ENCODE measurements at regions not wholly inside any gene's neighbourhood (a gene's known extent, or its start where the extent isn't known, plus 50 kb on each side); places are given as distances from the start of the nearest gene placed in this dataset.
"Not testable (repeated sequence)": the region's sequence is repeated elsewhere in the genome, so short reads cannot be mapped to it uniquely, and the experiment has no call there.

GRCh38 chr20:51272401-51272800, 249.5 kb upstream of the KCNG1 start:
- no peak for DNase-seq (ENCODE audit: low read depth, low spot score)
- H3K27ac ChIP-seq: no peak overlapping the region

- DNase-seq (ENCODE audit: low read depth, low spot score): no peak
- H3K27ac ChIP-seq: no peak overlapping the region
Measured at GRCh38 chr20:51271931-51272330, 249.0 kb upstream of the KCNG1 start.

GRCh38 chr20:51271289-51271688, 248.4 kb upstream of the KCNG1 start:
- H3K27ac ChIP-seq; DNase-seq (ENCODE audit: low read depth, low spot score): not testable (repeated sequence)

GRCh38 chr20:51269671-51270070, 246.8 kb upstream of the KCNG1 start:
- DNase-seq (ENCODE audit: low read depth, low spot score): no peak
- H3K27ac ChIP-seq: no peak overlapping the region

GRCh38 chr20:51267679-51268078, 244.8 kb upstream of the KCNG1 start:
- H3K27ac ChIP-seq: no peak overlapping the region
- no peak for DNase-seq (ENCODE audit: low read depth, low spot score)

GRCh38 chr20:51266353-51266752, 243.4 kb upstream of the KCNG1 start:
- no peak for DNase-seq (ENCODE audit: low read depth, low spot score)

GRCh38 chr20:51265361-51265760, 242.5 kb upstream of the KCNG1 start:
- no peak for DNase-seq (ENCODE audit: low read depth, low spot score)
- no peak overlapping the region for H3K27ac ChIP-seq

More at GRCh38 chr20:51266353-51266752, 243.4 kb upstream of the KCNG1 start:
- H3K27ac ChIP-seq: no peak overlapping the region

- H3K27ac ChIP-seq: no peak overlapping the region
- DNase-seq (ENCODE audit: low read depth, low spot score): no peak
Measured at GRCh38 chr20:51262240-51262639, 239.3 kb upstream of the KCNG1 start.

GRCh38 chr20:51259455-51259854, 236.5 kb upstream of the KCNG1 start:
- peak overlapping the region; percentile 92 for H3K27ac ChIP-seq
- no peak for DNase-seq (ENCODE audit: low read depth, low spot score)

- peak overlapping the region; percentile 92 for H3K27ac ChIP-seq
- peak; percentile 88 for DNase-seq (ENCODE audit: low read depth, low spot score)
Measured at GRCh38 chr20:51258582-51259165, 235.8 kb upstream of the KCNG1 start.

- H3K27ac ChIP-seq: no peak overlapping the region
- DNase-seq (ENCODE audit: low read depth, low spot score): no peak
Measured at GRCh38 chr20:51255417-51255816, 232.5 kb upstream of the KCNG1 start.

GRCh38 chr20:51253280-51253679, 230.4 kb upstream of the KCNG1 start:
- no peak for DNase-seq (ENCODE audit: low read depth, low spot score)
- H3K27ac ChIP-seq: no peak overlapping the region

- no peak overlapping the region for H3K27ac ChIP-seq
- no peak for DNase-seq (ENCODE audit: low read depth, low spot score)
Measured at GRCh38 chr20:51249781-51250180, 226.9 kb upstream of the KCNG1 start.

- no peak for DNase-seq (ENCODE audit: low read depth, low spot score)
- no peak overlapping the region for H3K27ac ChIP-seq
Measured at GRCh38 chr20:51249215-51249614, 226.3 kb upstream of the KCNG1 start.

- H3K27ac ChIP-seq: no peak overlapping the region
- DNase-seq (ENCODE audit: low read depth, low spot score): no peak
Measured at GRCh38 chr20:51244466-51244865, 221.6 kb upstream of the KCNG1 start.

GRCh38 chr20:51238675-51239305, 215.9 kb upstream of the KCNG1 start:
- no peak for DNase-seq (ENCODE audit: low read depth, low spot score)
- H3K27ac ChIP-seq: no peak overlapping the region

GRCh38 chr20:51237791-51238190, 214.9 kb upstream of the KCNG1 start:
- H3K27ac ChIP-seq: no peak overlapping the region
- DNase-seq (ENCODE audit: low read depth, low spot score): no peak

- DNase-seq (ENCODE audit: low read depth, low spot score): no peak
- no peak overlapping the region for H3K27ac ChIP-seq
Measured at GRCh38 chr20:51237278-51237677, 214.4 kb upstream of the KCNG1 start.

GRCh38 chr20:51236421-51236820, 213.5 kb upstream of the KCNG1 start:
- DNase-seq (ENCODE audit: low read depth, low spot score): no peak

GRCh38 chr20:51233345-51233744, 210.4 kb upstream of the KCNG1 start:
- no peak overlapping the region for H3K27ac ChIP-seq
- no peak for DNase-seq (ENCODE audit: low read depth, low spot score)

More at GRCh38 chr20:51236421-51236820, 213.5 kb upstream of the KCNG1 start:
- no peak overlapping the region for H3K27ac ChIP-seq

GRCh38 chr20:51230727-51231126, 207.8 kb upstream of the KCNG1 start:
- DNase-seq (ENCODE audit: low read depth, low spot score): no peak
- H3K27ac ChIP-seq: no peak overlapping the region

- no peak overlapping the region for H3K27ac ChIP-seq
- no peak for DNase-seq (ENCODE audit: low read depth, low spot score)
Measured at GRCh38 chr20:51228763-51229162, 205.9 kb upstream of the KCNG1 start.
